ENCODE measurements at regions not wholly inside any gene's neighbourhood (a gene's known extent, or its start where the extent isn't known, plus 50 kb on each side); places are given as distances from the start of the nearest gene placed in this dataset.

- DNase-seq (ENCODE audit: low read depth), result no peak
Measured at GRCh38 chr19:32251634-32252332, 93.6 kb upstream of the ZNF507 start.

- no peak for DNase-seq (ENCODE audit: low read depth)
Measured at GRCh38 chr19:32252333-32252669, 93.1 kb upstream of the ZNF507 start.

- no peak for DNase-seq (ENCODE audit: low read depth)
Measured at GRCh38 chr19:32253683-32254508, 91.5 kb upstream of the ZNF507 start.

- no peak for DNase-seq (ENCODE audit: low read depth)
Measured at GRCh38 chr19:32254509-32254890, 90.9 kb upstream of the ZNF507 start.

GRCh38 chr19:32255536-32256295 lies 89.7 kb upstream of the ZNF507 start:
- DNase-seq (ENCODE audit: low read depth), result no peak

GRCh38 chr19:32256341-32256975 lies 89.0 kb upstream of the ZNF507 start:
- DNase-seq (ENCODE audit: low read depth), result no peak

GRCh38 chr19:32257326-32258073 lies 87.9 kb upstream of the ZNF507 start:
- no peak for DNase-seq (ENCODE audit: low read depth)

- no peak for DNase-seq (ENCODE audit: low read depth)
Measured at GRCh38 chr19:32258167-32258566, 87.2 kb upstream of the ZNF507 start.

GRCh38 chr19:32264568-32264967 lies 80.8 kb upstream of the ZNF507 start:
- no peak for DNase-seq (ENCODE audit: low read depth)

GRCh38 chr19:32265995-32266394 lies 79.4 kb upstream of the ZNF507 start:
- no peak for DNase-seq (ENCODE audit: low read depth)

- DNase-seq (ENCODE audit: low read depth), result no peak
Measured at GRCh38 chr19:32266460-32266859, 79.0 kb upstream of the ZNF507 start.

GRCh38 chr19:32268381-32268780 lies 77.0 kb upstream of the ZNF507 start:
- DNase-seq (ENCODE audit: low read depth), result no peak

GRCh38 chr19:32269831-32270230 lies 75.6 kb upstream of the ZNF507 start:
- no peak for DNase-seq (ENCODE audit: low read depth)

- DNase-seq (ENCODE audit: low read depth), result no peak
Measured at GRCh38 chr19:32273483-32273882, 71.9 kb upstream of the ZNF507 start.

GRCh38 chr19:32287086-32287485 lies 58.3 kb upstream of the ZNF507 start:
- DNase-seq (ENCODE audit: low read depth), result no peak

- DNase-seq (ENCODE audit: low read depth), result peak; percentile 57
Measured at GRCh38 chr19:32287811-32288227, 57.6 kb upstream of the ZNF507 start.

- no peak for DNase-seq (ENCODE audit: low read depth)
Measured at GRCh38 chr19:32289566-32290210, 55.7 kb upstream of the ZNF507 start.

GRCh38 chr19:32291876-32292275 lies 53.5 kb upstream of the ZNF507 start:
- no peak for DNase-seq (ENCODE audit: low read depth)

- no peak for DNase-seq (ENCODE audit: low read depth)
Measured at GRCh38 chr19:32294871-32295438, 50.5 kb upstream of the ZNF507 start.

All from ELR (cell line).